Caco-2 (cell line): ENCODE measurements at regions not wholly inside any gene's neighbourhood (a gene's known extent, or its start where the extent isn't known, plus 50 kb on each side); places are given as distances from the start of the nearest gene placed in this dataset.

ENCODE experiments used
- BruUV-seq: library from RNA; stranded (reverse); fragments of 400-500 nt; replicated peaks from 2 replicates; lab custom pipeline; 2021; lab: Mats Ljungman, UMichigan
- CTCF ChIA-PET: fragments of 300-600 bp; sonication (Branson Sonifier 250); formaldehyde crosslinking; loops from one replicate; lab custom pipeline; 2022; ENCODE audit warnings: antibody characterized with exemption; lab: Charles Lee
- POLR2A ChIA-PET: fragments of 300-600 bp; sonication (Branson Sonifier 250); formaldehyde crosslinking; loops from one replicate; lab custom pipeline; 2022; ENCODE audit warnings: antibody characterized with exemption; lab: Charles Lee
- DNase-seq, 2 experiments: peaks; one replicate each; pipeline versions ENCODE4 v3.0.0 to v3.0.0-alpha.2; 2020 to 2022
- H3K27me3 ChIP-seq: replicated peaks from 2 replicates; pipeline ENCODE4 v1.6.0; 2011; ENCODE audit warnings: low read length; ENCODE audit not compliant: control insufficient read depth, insufficient read depth
- H3K36me3 ChIP-seq: 2 replicates; pipeline ENCODE4 v1.5.1; 2011; ENCODE audit warnings: low read length; ENCODE audit not compliant: control insufficient read depth, insufficient read depth
- H3K4me1 ChIP-seq: fragments of 250-450 bp; sonication (Bioruptor Pico); 2 replicates; pipeline ENCODE4 v1.5.1; 2020; ENCODE audit warnings: mild to moderate bottlenecking
- H3K4me3 ChIP-seq: 2 replicates; pipeline ENCODE4 v1.5.1; 2011; ENCODE audit warnings: low read depth, mild to moderate bottlenecking, control low read depth, low read length
- H3K9me3 ChIP-seq: fragments of 250-450 bp; sonication (Bioruptor Pico); 2 replicates; pipeline ENCODE4 v1.5.1; 2020; ENCODE audit warnings: mild to moderate bottlenecking, moderate library complexity
- H3K27ac Mint-ChIP-seq: one replicate; pipeline ENCODE4 v1.8.0; 2022; ENCODE audit warnings: mixed read lengths; ENCODE audit not compliant: unreplicated experiment
- H3K27me3 Mint-ChIP-seq: one replicate; pipeline ENCODE4 v1.8.0; 2022; ENCODE audit warnings: mixed read lengths; ENCODE audit not compliant: insufficient read depth, unreplicated experiment
- H3K36me3 Mint-ChIP-seq: one replicate; pipeline ENCODE4 v1.8.0; 2022; ENCODE audit warnings: mild to moderate bottlenecking, mixed read lengths; ENCODE audit not compliant: insufficient read depth, unreplicated experiment
- H3K4me1 Mint-ChIP-seq: one replicate; pipeline ENCODE4 v1.8.0; 2022; ENCODE audit warnings: low read depth, mixed read lengths; ENCODE audit not compliant: unreplicated experiment
- H3K4me3 Mint-ChIP-seq: one replicate; pipeline ENCODE4 v1.8.0; 2022; ENCODE audit warnings: mild to moderate bottlenecking, moderate library complexity, mixed read lengths; ENCODE audit not compliant: unreplicated experiment
- H3K9me3 Mint-ChIP-seq: one replicate; pipeline ENCODE4 v1.8.0; 2022; ENCODE audit warnings: mixed read lengths; ENCODE audit not compliant: unreplicated experiment
- intact Hi-C: fragments of 100-400 bp; cut with micrococcal nuclease; formaldehyde crosslinking; loops from one replicate; pipeline ENCODE4 v1.10.0; 2022; ENCODE audit not compliant: unreplicated experiment
- TF ChIP-seq, protein P1 (sequence below), 2 experiments: fragments of 200-600 bp in 1 of 2; IDR thresholded peaks; 1 replicate in 1 of 2; 2 replicates in 1 of 2; pipeline versions ENCODE4 v1.5.1 to v1.8.0; 2011 to 2022; ENCODE audit warnings: antibody characterized with exemption in 1 of 2, control low read depth in 1 of 2, inconsistent platforms in 1 of 2, low read depth in 1 of 2, low read length in 1 of 2, mild to moderate bottlenecking in 1 of 2, moderate library complexity in 1 of 2; ENCODE audit not compliant: insufficient read depth in 1 of 2, severe bottlenecking in 1 of 2, unreplicated experiment in 1 of 2

DNA sequence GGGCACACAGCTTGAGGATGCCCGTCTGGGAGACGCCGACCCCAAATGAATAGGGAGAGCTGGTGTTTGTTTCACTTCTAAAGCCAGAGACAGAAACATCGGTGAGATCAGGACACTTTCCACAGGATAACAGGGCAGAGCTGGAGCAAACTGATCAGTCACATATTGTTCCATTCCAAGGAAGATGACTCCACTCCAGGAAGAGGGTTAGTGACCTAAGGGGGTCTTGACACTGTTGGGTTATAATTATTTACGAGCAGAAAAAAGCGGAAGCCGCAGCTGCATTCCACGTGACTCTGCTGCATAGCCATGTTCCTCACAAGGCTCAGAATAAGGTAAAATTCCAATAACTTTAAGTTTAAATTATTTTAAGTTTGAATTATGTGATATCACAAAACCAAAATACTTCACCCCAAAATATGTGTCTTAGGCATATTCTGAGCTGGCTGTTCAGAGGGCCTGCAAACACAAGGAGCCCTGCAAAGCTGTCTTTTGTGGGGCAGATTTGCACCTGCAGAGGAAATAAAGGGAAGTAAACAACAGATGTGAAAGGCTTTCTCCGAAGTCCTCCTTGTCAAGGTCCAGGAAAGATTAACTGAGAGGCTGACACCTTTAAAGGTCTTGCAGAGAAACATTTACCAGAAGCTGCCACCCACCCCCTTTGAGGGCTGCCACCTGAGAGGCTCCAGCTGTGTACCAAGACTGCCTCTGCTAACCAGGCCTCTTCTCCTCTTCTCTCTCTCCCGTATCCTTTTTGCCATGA is 819.2 kb downstream of the UQCRFS1 start:
- no peaks in the 10 kb centered on the region for H3K36me3 Mint-ChIP-seq
- TF ChIP-seq, protein P1, sequence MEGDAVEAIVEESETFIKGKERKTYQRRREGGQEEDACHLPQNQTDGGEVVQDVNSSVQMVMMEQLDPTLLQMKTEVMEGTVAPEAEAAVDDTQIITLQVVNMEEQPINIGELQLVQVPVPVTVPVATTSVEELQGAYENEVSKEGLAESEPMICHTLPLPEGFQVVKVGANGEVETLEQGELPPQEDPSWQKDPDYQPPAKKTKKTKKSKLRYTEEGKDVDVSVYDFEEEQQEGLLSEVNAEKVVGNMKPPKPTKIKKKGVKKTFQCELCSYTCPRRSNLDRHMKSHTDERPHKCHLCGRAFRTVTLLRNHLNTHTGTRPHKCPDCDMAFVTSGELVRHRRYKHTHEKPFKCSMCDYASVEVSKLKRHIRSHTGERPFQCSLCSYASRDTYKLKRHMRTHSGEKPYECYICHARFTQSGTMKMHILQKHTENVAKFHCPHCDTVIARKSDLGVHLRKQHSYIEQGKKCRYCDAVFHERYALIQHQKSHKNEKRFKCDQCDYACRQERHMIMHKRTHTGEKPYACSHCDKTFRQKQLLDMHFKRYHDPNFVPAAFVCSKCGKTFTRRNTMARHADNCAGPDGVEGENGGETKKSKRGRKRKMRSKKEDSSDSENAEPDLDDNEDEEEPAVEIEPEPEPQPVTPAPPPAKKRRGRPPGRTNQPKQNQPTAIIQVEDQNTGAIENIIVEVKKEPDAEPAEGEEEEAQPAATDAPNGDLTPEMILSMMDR (IDR thresholded peaks at IDR 0.05; ENCODE audit: insufficient read depth in 1 of 2, low read depth in 1 of 2, low read length in 1 of 2, severe bottlenecking in 1 of 2, unreplicated experiment in 1 of 2), result no peak
- H3K36me3 ChIP-seq, result no peaks in the 10 kb centered on the region
- no peak overlapping the region for H3K4me3 ChIP-seq
- POLR2A ChIA-PET, result no interaction called here
- H3K9me3 Mint-ChIP-seq, result peaks cover 21% of the 10 kb centered on the region
- no TSS peak for BruUV-seq
- no peaks in the 10 kb centered on the region for H3K27me3 ChIP-seq
- no peak overlapping the region for H3K4me3 Mint-ChIP-seq
- no peaks in the 10 kb centered on the region for H3K4me1 ChIP-seq
- no peak overlapping the region for H3K27ac Mint-ChIP-seq
- H3K9me3 ChIP-seq, result no peaks in the 10 kb centered on the region; the same call in 1 of the 2 replicates
- DNase-seq, result no peak
- H3K27me3 Mint-ChIP-seq, result no peaks in the 10 kb centered on the region
- intact Hi-C loops, result no loop called here
- CTCF ChIA-PET, result no interaction called here
- H3K4me1 Mint-ChIP-seq, result no peaks in the 10 kb centered on the region

- Mint-ChIP-seq H3K4me1 (no peaks in the 10 kb centered on the region), H3K9me3 (peaks cover 30% of the 10 kb centered on the region), H3K36me3 (no peaks in the 10 kb centered on the region), H3K27ac (no peak overlapping the region), H3K27me3 (no peaks in the 10 kb centered on the region), H3K4me3 (no peak overlapping the region)
- TF ChIP-seq, protein P1 (IDR thresholded peaks at IDR 0.05; ENCODE audit: insufficient read depth in 1 of 2, low read depth in 1 of 2, low read length in 1 of 2, severe bottlenecking in 1 of 2, unreplicated experiment in 1 of 2), result no peak
- Histone ChIP-seq H3K36me3 (no peaks in the 10 kb centered on the region), H3K9me3 (no peaks in the 10 kb centered on the region; the same call in 1 of the 2 replicates), H3K4me1 (no peaks in the 10 kb centered on the region), H3K4me3 (no peak overlapping the region), H3K27me3 (no peaks in the 10 kb centered on the region)
- DNase-seq, result no peak
- ChIA-PET POLR2A (no interaction called here), CTCF (no interaction called here)
- BruUV-seq, result no TSS peak
- intact Hi-C loops, result no loop called here
Observed at GRCh38 chr19:28388988-28389387, 824.0 kb downstream of the UQCRFS1 start.

DNA sequence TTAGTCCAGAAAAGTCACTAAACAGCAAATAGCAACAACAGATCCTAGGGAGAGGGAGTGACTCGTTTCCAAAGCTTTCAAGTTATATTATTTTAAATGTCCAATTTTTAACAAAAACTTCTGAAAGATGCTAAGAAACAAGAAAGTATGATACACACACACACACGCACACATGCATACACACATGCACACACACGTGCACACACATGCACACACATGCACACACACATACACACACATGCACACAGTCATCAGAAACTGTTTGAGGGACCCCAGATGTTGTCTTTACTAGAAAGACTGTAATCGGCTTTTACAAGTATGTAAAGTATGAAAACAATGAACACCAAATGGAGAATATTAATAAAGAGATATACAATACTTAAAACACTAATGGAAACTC is 825.4 kb downstream of the UQCRFS1 start:
- intact Hi-C loops, result no loop called here
- DNase-seq, result no peak
- Mint-ChIP-seq H3K9me3 (peaks cover 30% of the 10 kb centered on the region), H3K27me3 (no peaks in the 10 kb centered on the region), H3K36me3 (no peaks in the 10 kb centered on the region), H3K4me1 (no peaks in the 10 kb centered on the region), H3K27ac (no peak overlapping the region), H3K4me3 (no peak overlapping the region)
- Histone ChIP-seq H3K4me3 (no peak overlapping the region), H3K27me3 (no peaks in the 10 kb centered on the region), H3K36me3 (no peaks in the 10 kb centered on the region), H3K9me3 (no peaks in the 10 kb centered on the region; the same call in 1 of the 2 replicates), H3K4me1 (no peaks in the 10 kb centered on the region)
- no TSS peak for BruUV-seq
- ChIA-PET CTCF (no interaction called here), POLR2A (no interaction called here)
- TF ChIP-seq, protein P1 (IDR thresholded peaks at IDR 0.05; ENCODE audit: insufficient read depth in 1 of 2, low read depth in 1 of 2, low read length in 1 of 2, severe bottlenecking in 1 of 2, unreplicated experiment in 1 of 2), result no peak
